Mesendoderm (in vitro differentiated cells): ENCODE measurements at regions not wholly inside any gene's neighbourhood (a gene's known extent, or its start where the extent isn't known, plus 50 kb on each side); places are given as distances from the start of the nearest gene placed in this dataset.

Experiments used
- DNase-seq: peaks from one replicate; pipeline ENCODE4 v3.0.0; 2013
- H2AK5ac ChIP-seq: 2 replicates; pipeline ENCODE4 v1.6.1; 2013; ENCODE audit warnings: low read length, inconsistent platforms
- H2BK120ac ChIP-seq: 2 replicates; pipeline ENCODE4 v1.6.1; 2013; ENCODE audit warnings: low read depth, mild to moderate bottlenecking, low read length, moderate library complexity, mixed read lengths
- H2BK15ac ChIP-seq: replicated peaks from 2 replicates; pipeline ENCODE4 v1.6.1; 2013; ENCODE audit warnings: low read depth, mild to moderate bottlenecking, moderate library complexity
- H2BK5ac ChIP-seq: 2 replicates; pipeline ENCODE4 v1.6.1; 2013; ENCODE audit warnings: low read length, inconsistent platforms
- H3K18ac ChIP-seq: 2 replicates; pipeline ENCODE4 v1.6.1; 2013; ENCODE audit warnings: mild to moderate bottlenecking, low read length, mixed read lengths
- H3K23ac ChIP-seq: one replicate; pipeline ENCODE4 v1.6.1; 2013; ENCODE audit warnings: low read length
- H3K27ac ChIP-seq: 2 replicates; pipeline ENCODE4 v1.5.1; 2013; ENCODE audit warnings: low read depth, mild to moderate bottlenecking, inconsistent platforms, low read length, moderate library complexity
- H3K27me3 ChIP-seq: 2 replicates; pipeline ENCODE4 v1.6.1; 2013; ENCODE audit warnings: low read length, control low read depth, mild to moderate bottlenecking, inconsistent platforms; ENCODE audit not compliant: insufficient read depth, poor library complexity
- H3K36me3 ChIP-seq: 2 replicates; pipeline ENCODE4 v1.6.1; 2013; ENCODE audit warnings: low read length, inconsistent platforms; ENCODE audit not compliant: control insufficient read depth, insufficient read depth
- H3K4ac ChIP-seq: one replicate; pipeline ENCODE4 v1.6.1; 2013; ENCODE audit warnings: low read depth, mild to moderate bottlenecking, low read length, moderate library complexity
- H3K4me1 ChIP-seq: 2 replicates; pipeline ENCODE4 v1.6.1; 2013; ENCODE audit warnings: low read depth, low read length, inconsistent platforms; ENCODE audit not compliant: control insufficient read depth
- H3K4me2 ChIP-seq: 2 replicates; pipeline ENCODE4 v1.6.1; 2013; ENCODE audit warnings: low read length
- H3K4me3 ChIP-seq: 2 replicates; pipeline ENCODE4 v1.5.1; 2013; ENCODE audit warnings: mild to moderate bottlenecking, low read length
- H3K56ac ChIP-seq: one replicate; pipeline ENCODE4 v1.6.1; 2013; ENCODE audit warnings: low read length
- H3K79me1 ChIP-seq: 2 replicates; pipeline ENCODE4 v1.6.1; 2013; ENCODE audit warnings: low read length, inconsistent platforms
- H3K79me2 ChIP-seq: 2 replicates; pipeline ENCODE4 v1.6.1; 2013; ENCODE audit warnings: mild to moderate bottlenecking, low read length; ENCODE audit not compliant: control insufficient read depth, insufficient read depth
- H3K9ac ChIP-seq: 2 replicates; pipeline ENCODE4 v1.6.1; 2013; ENCODE audit warnings: low read length, inconsistent platforms
- H4K5ac ChIP-seq: one replicate; pipeline ENCODE4 v1.6.1; 2013; ENCODE audit warnings: low read length
- H4K8ac ChIP-seq: one replicate; pipeline ENCODE4 v1.6.1; 2013; ENCODE audit warnings: low read depth, mild to moderate bottlenecking, control low read depth, low read length, moderate library complexity
- WGBS: extraction: QIAGEN DNeasy Blood & Tissue Kit; methylation state at CpG from one replicate; pipeline ENCODE4 v1.1.7; 2013; ENCODE audit warnings: low lambda C conversion rate, missing lambda C conversion rate; ENCODE audit not compliant: insufficient coverage; ENCODE audit errors: extremely low coverage; 5-methylcytosine and 5-hydroxymethylcytosine counted together

DNA sequence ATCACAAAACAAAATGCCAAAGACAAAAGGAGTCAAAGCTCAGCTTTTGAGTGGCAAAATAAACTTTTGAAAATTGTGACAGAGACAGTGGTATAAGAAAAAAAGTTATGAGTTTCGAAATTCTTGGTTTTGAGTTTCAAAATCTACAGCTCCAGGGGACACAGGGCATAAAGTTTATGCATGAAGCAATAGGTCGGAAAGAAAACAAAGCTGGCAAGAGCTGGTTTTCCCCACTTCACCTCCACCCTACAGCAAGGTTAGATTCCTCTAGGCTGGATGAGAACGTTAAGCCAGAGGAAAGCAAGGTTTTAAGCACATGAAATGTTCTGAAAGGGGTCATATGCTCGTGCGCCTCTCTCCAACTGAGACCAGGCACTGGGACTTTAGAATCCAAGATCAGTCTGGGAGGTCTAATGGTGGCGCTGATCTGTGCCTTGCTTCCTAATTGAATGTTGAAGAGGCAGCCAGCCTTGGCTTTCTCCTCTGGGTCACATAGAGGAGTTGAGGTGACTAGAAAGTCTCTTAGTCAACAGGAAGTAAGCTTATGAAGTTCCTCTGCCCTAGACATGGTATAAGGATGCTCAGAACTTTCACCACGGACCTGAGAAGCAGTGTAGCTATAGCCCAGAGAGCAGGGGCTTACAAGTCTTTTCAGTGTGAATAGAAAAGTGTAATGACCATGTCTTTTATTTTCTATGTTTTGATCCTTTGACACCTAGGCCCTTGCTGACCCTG is 167.7 kb upstream of the DMAC1 start:
- no peak for DNase-seq
- H3K23ac ChIP-seq = no peak overlapping the region
- H2BK120ac ChIP-seq = no peak overlapping the region
- H3K4me1 ChIP-seq = no peaks in the 10 kb centered on the region
- no peak overlapping the region for H4K8ac ChIP-seq
- no peaks in the 10 kb centered on the region for H3K79me2 ChIP-seq
- no peak overlapping the region for H3K27ac ChIP-seq
- no CpG with 5 or more reads among the region's 7 CpGs for WGBS
- H3K4me2 ChIP-seq = no peak overlapping the region
- H2AK5ac ChIP-seq = no peak overlapping the region
- H3K56ac ChIP-seq = no peak overlapping the region
- H2BK15ac ChIP-seq = no peak overlapping the region
- no peak overlapping the region for H3K9ac ChIP-seq
- H3K27me3 ChIP-seq = no peaks in the 10 kb centered on the region
- no peak overlapping the region for H2BK5ac ChIP-seq
- no peak overlapping the region for H3K4me3 ChIP-seq
- no peaks in the 10 kb centered on the region for H3K79me1 ChIP-seq
- no peaks in the 10 kb centered on the region for H3K36me3 ChIP-seq
- no peak overlapping the region for H3K18ac ChIP-seq
- no peak overlapping the region for H4K5ac ChIP-seq
- H3K4ac ChIP-seq = no peak overlapping the region

GRCh38 chr9:7965063-7965462 is 165.5 kb upstream of the DMAC1 start:
- Histone ChIP-seq H3K79me1 (no peaks in the 10 kb centered on the region), H2AK5ac (no peak overlapping the region), H3K4me2 (no peak overlapping the region), H3K4ac (no peak overlapping the region), H3K18ac (no peak overlapping the region), H2BK120ac (no peak overlapping the region), H4K8ac (no peak overlapping the region), H3K27ac (no peak overlapping the region), H3K9ac (no peak overlapping the region), H2BK5ac (no peak overlapping the region), H2BK15ac (no peak overlapping the region), H3K23ac (no peak overlapping the region), H3K4me1 (no peaks in the 10 kb centered on the region), H4K5ac (no peak overlapping the region), H3K4me3 (no peak overlapping the region), H3K27me3 (no peaks in the 10 kb centered on the region), H3K36me3 (no peaks in the 10 kb centered on the region), H3K56ac (no peak overlapping the region), H3K79me2 (no peaks in the 10 kb centered on the region)
- no peak for DNase-seq
- WGBS = no CpG with 5 or more reads among the region's 3 CpGs

DNA sequence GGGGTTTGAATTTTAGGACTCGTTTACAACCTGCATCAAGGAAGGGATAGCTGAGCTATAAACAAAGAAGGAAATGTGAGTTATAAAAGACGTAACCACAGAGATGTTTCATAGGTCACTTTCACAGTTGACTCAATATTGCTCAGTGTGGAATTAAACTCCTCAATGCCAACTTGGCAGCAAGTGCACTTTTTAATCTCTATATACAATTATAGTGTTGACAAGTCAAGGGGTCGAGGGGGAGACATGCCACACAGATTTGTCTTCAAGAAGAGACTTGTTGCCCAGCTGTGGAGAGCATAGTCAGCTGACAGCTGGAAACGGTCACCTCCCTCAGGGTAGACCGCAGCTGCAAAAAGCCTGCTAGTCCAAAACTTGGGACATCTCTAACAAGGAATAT is 163.4 kb upstream of the DMAC1 start:
- H3K79me2 ChIP-seq = no peaks in the 10 kb centered on the region
- peaks cover 3% of the 10 kb centered on the region for H3K4me1 ChIP-seq
- H3K4me2 ChIP-seq = no peak overlapping the region
- no peaks in the 10 kb centered on the region for H3K27me3 ChIP-seq
- no peak overlapping the region for H2BK5ac ChIP-seq
- no peak overlapping the region for H3K56ac ChIP-seq
- H3K4ac ChIP-seq = no peak overlapping the region
- H3K36me3 ChIP-seq = no peaks in the 10 kb centered on the region
- H3K23ac ChIP-seq = no peak overlapping the region
- H2AK5ac ChIP-seq = no peak overlapping the region
- no peak overlapping the region for H3K18ac ChIP-seq
- no peak overlapping the region for H2BK120ac ChIP-seq
- no peak for DNase-seq
- H3K4me3 ChIP-seq = no peak overlapping the region
- no peaks in the 10 kb centered on the region for H3K79me1 ChIP-seq
- H4K8ac ChIP-seq = no peak overlapping the region
- no peak overlapping the region for H3K9ac ChIP-seq
- no peak overlapping the region for H2BK15ac ChIP-seq
- no peak overlapping the region for H4K5ac ChIP-seq
- WGBS = no CpG with 5 or more reads among the region's 5 CpGs
- no peak overlapping the region for H3K27ac ChIP-seq

DNA sequence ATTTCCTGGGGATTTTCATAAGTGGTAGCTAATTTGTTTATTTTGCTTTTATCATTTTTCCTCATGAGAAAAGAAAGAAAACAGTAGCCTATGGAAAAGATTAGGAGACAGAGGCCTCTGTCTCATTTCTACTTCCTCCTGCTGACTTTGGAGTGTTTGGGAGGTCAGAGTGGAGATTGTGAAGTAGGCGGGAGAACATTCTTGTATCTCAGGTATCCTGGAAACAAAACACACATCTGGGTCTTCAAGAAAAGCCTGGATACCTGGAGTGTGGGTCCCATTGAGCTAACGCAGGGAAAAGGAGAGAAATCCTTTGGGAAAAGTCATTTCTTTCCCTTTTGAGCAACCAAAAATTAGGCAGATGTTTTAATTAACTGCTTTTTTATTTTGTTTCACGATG is 161.5 kb upstream of the DMAC1 start:
- H2BK5ac ChIP-seq = no peak overlapping the region
- no peak overlapping the region for H3K4me3 ChIP-seq
- no peak overlapping the region for H2BK120ac ChIP-seq
- WGBS = no CpG with 5 or more reads among the region's 3 CpGs
- no peak overlapping the region for H3K23ac ChIP-seq
- H3K27me3 ChIP-seq = no peaks in the 10 kb centered on the region
- H4K8ac ChIP-seq = no peak overlapping the region
- H3K18ac ChIP-seq = no peak overlapping the region
- H3K79me1 ChIP-seq = no peaks in the 10 kb centered on the region
- H3K36me3 ChIP-seq = no peaks in the 10 kb centered on the region
- no peak overlapping the region for H4K5ac ChIP-seq
- no peak overlapping the region for H3K4me2 ChIP-seq
- H3K4me1 ChIP-seq = peaks cover 3% of the 10 kb centered on the region
- no peak overlapping the region for H2AK5ac ChIP-seq
- H3K79me2 ChIP-seq = no peaks in the 10 kb centered on the region
- H3K9ac ChIP-seq = no peak overlapping the region
- no peak overlapping the region for H3K27ac ChIP-seq
- H3K4ac ChIP-seq = no peak overlapping the region
- peak; percentile 78 for DNase-seq
- H2BK15ac ChIP-seq = no peak overlapping the region
- no peak overlapping the region for H3K56ac ChIP-seq

GRCh38 chr9:7960320-7961050 is 160.9 kb upstream of the DMAC1 start:
- H3K27me3 ChIP-seq = no peaks in the 10 kb centered on the region
- H3K4ac ChIP-seq = no peak overlapping the region
- no peak overlapping the region for H3K27ac ChIP-seq
- H3K4me2 ChIP-seq = no peak overlapping the region
- no peak overlapping the region for H3K4me3 ChIP-seq
- H3K23ac ChIP-seq = no peak overlapping the region
- peak overlapping the region; percentile 22 for H3K56ac ChIP-seq
- no peaks in the 10 kb centered on the region for H3K36me3 ChIP-seq
- H2BK5ac ChIP-seq = no peak overlapping the region
- H2AK5ac ChIP-seq = no peak overlapping the region
- no peak overlapping the region for H2BK120ac ChIP-seq
- H2BK15ac ChIP-seq = no peak overlapping the region
- H3K79me2 ChIP-seq = no peaks in the 10 kb centered on the region
- no peak for DNase-seq
- no CpG with 5 or more reads among the region's 4 CpGs for WGBS
- no peak overlapping the region for H4K5ac ChIP-seq
- no peak overlapping the region for H4K8ac ChIP-seq
- H3K9ac ChIP-seq = no peak overlapping the region
- H3K4me1 ChIP-seq = peaks cover 3% of the 10 kb centered on the region
- no peaks in the 10 kb centered on the region for H3K79me1 ChIP-seq
- peak overlapping the region; percentile 60 for H3K18ac ChIP-seq
